MG63 (cell line): ENCODE measurements at regions not wholly inside any gene's neighbourhood (a gene's known extent, or its start where the extent isn't known, plus 50 kb on each side); places are given as distances from the start of the nearest gene placed in this dataset.
"Not testable (repeated sequence)": the region's sequence is repeated elsewhere in the genome, so short reads cannot be mapped to it uniquely, and the experiment has no call there.

Experiments used
- DNase-seq: peaks from one replicate; pipeline ENCODE4 v3.0.0-alpha.2; 2020
- H3K27me3 ChIP-seq: fragments of 250-450 bp; sonication (Bioruptor Pico); 2 replicates; pipeline ENCODE4 v1.5.1; 2020; ENCODE audit warnings: mild to moderate bottlenecking, moderate library complexity
- H3K36me3 ChIP-seq: fragments of 250-450 bp; sonication (Bioruptor Pico); 2 replicates; pipeline ENCODE4 v1.5.1; 2020; ENCODE audit warnings: mild to moderate bottlenecking, moderate library complexity
- H3K4me3 ChIP-seq: fragments of 250-450 bp; sonication (Bioruptor Pico); 2 replicates; pipeline ENCODE4 v1.5.1; 2020; ENCODE audit warnings: mild to moderate bottlenecking, moderate library complexity
- H3K9me3 ChIP-seq: fragments of 250-450 bp; sonication (Bioruptor Pico); 2 replicates; pipeline ENCODE4 v1.5.1; 2020; ENCODE audit warnings: mild to moderate bottlenecking, moderate library complexity

- Histone ChIP-seq H3K27me3 (no peaks in the 10 kb centered on the region), H3K4me3 (no peak overlapping the region), H3K9me3 (no peaks in the 10 kb centered on the region), H3K36me3 (no peaks in the 10 kb centered on the region)
- DNase-seq, result no peak
These were observed 51.2 kb upstream of the THRB start for GRCh38 chr3:24545887-24546286.

DNA sequence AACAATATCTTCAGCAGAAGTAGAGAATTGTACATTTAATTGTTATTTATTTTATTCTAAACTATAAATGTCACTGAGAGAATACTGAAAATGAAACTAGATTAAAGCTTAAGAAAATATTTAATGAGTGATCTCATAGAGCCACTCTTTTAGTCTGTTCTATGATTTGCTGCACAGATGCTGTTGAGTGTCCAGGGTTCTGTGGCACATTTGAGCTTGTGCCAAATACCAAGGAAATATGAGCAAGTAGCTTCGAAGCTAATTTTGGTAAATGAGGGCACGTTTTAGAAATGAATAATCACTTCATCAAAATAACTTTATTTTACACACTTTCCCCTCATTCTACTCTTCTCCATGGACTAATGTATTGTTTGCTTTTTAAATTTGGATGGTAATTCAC is 53.6 kb upstream of the THRB start:
- H3K4me3 ChIP-seq, result no peak overlapping the region
- no peaks in the 10 kb centered on the region for H3K36me3 ChIP-seq
- H3K27me3 ChIP-seq, result no peaks in the 10 kb centered on the region
- no peak for DNase-seq
- H3K9me3 ChIP-seq, result no peaks in the 10 kb centered on the region

GRCh38 chr3:24550588-24550987 is 55.9 kb upstream of the THRB start:
- no peaks in the 10 kb centered on the region for H3K9me3 ChIP-seq
- H3K27me3 ChIP-seq, result no peaks in the 10 kb centered on the region
- no peaks in the 10 kb centered on the region for H3K36me3 ChIP-seq
- no peak overlapping the region for H3K4me3 ChIP-seq
- DNase-seq, result no peak

- no peak overlapping the region for H3K4me3 ChIP-seq
- DNase-seq, result no peak
- no peaks in the 10 kb centered on the region for H3K27me3 ChIP-seq
- no peaks in the 10 kb centered on the region for H3K9me3 ChIP-seq
- H3K36me3 ChIP-seq, result no peaks in the 10 kb centered on the region
These were observed 57.0 kb upstream of the THRB start for GRCh38 chr3:24551626-24552025.

DNA sequence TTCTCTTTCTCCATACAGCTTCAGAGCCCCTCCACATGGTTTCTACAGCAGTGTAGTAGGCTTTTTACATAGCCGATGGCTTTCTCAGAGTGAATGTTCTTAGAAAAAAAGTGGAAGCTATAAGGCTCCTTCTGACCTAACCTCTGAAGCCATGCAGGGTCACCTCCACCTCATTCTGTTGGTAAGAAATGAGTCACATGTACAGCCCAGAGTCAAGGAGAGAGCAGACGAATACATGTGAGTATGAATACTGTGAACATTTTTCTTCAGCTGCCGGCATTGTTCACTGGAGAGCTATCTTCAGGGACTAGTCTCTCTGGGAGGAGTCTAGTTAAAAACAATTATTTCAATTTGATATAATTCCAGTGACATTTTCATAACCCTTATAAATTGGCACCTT is 68.2 kb upstream of the THRB start:
- H3K27me3 ChIP-seq, result no peaks in the 10 kb centered on the region
- H3K4me3 ChIP-seq, result no peak overlapping the region
- no peaks in the 10 kb centered on the region for H3K36me3 ChIP-seq
- no peaks in the 10 kb centered on the region for H3K9me3 ChIP-seq
- DNase-seq, result no peak

- no peak for DNase-seq
- Histone ChIP-seq H3K36me3 (no peaks in the 10 kb centered on the region), H3K27me3 (no peaks in the 10 kb centered on the region), H3K4me3 (no peak overlapping the region), H3K9me3 (no peaks in the 10 kb centered on the region)
These were observed 70.4 kb upstream of the THRB start for GRCh38 chr3:24565053-24565452.

- Histone ChIP-seq H3K27me3 (no peaks in the 10 kb centered on the region), H3K36me3 (no peaks in the 10 kb centered on the region), H3K9me3 (no peaks in the 10 kb centered on the region), H3K4me3 (no peak overlapping the region)
- no peak for DNase-seq
These were observed 71.0 kb upstream of the THRB start for GRCh38 chr3:24565656-24566055.

- H3K9me3 ChIP-seq, result no peaks in the 10 kb centered on the region
- no peak overlapping the region for H3K4me3 ChIP-seq
- no peaks in the 10 kb centered on the region for H3K27me3 ChIP-seq
- no peaks in the 10 kb centered on the region for H3K36me3 ChIP-seq
- DNase-seq, result no peak
These were observed 72.3 kb upstream of the THRB start for GRCh38 chr3:24566927-24567326.

DNA sequence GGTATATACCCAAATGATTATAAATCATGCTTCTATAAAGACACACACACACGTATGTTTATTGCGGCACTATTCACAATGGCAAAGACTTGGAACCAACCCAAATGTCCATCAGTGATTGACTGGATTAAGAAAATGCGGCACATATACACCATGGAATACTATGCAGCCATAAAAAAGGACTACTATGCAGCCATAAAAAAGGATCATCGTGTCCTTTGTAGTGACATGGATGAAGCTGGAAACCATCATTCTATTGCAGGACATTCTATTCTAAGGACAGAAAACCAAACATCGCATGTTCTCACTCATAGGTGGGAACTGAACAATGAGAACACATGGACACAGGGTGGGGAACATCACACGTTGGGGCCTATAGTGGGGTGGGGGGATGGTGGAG is 77.8 kb upstream of the THRB start:
- not testable (repeated sequence) for H3K9me3 ChIP-seq, H3K36me3 ChIP-seq, H3K27me3 ChIP-seq, DNase-seq, H3K4me3 ChIP-seq

DNA sequence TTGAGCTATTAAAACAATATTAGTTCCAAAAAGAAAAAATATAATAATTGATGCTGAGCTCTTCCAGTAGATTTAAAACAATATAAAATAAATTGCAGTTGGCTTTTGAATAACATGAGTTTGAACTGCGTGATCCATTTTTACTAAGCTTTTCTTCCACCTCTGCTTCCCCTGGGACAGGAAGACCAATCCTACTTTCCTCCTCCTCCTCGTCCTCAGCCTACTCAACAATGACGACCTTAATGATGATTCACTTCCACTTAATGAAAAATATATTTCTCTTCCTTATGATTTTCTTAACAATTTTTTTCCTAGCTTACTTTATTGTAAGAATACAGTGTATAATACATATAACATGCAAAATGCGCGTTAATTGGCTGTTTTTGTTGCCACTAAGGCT is 78.9 kb upstream of the THRB start:
- no peaks in the 10 kb centered on the region for H3K27me3 ChIP-seq
- no peak for DNase-seq
- no peaks in the 10 kb centered on the region for H3K9me3 ChIP-seq
- no peaks in the 10 kb centered on the region for H3K36me3 ChIP-seq
- no peak overlapping the region for H3K4me3 ChIP-seq

GRCh38 chr3:24578324-24578723 is 83.7 kb upstream of the THRB start:
- DNase-seq, result no peak
- H3K4me3 ChIP-seq, result no peak overlapping the region
- no peaks in the 10 kb centered on the region for H3K9me3 ChIP-seq
- H3K36me3 ChIP-seq, result no peaks in the 10 kb centered on the region
- H3K27me3 ChIP-seq, result no peaks in the 10 kb centered on the region

DNA sequence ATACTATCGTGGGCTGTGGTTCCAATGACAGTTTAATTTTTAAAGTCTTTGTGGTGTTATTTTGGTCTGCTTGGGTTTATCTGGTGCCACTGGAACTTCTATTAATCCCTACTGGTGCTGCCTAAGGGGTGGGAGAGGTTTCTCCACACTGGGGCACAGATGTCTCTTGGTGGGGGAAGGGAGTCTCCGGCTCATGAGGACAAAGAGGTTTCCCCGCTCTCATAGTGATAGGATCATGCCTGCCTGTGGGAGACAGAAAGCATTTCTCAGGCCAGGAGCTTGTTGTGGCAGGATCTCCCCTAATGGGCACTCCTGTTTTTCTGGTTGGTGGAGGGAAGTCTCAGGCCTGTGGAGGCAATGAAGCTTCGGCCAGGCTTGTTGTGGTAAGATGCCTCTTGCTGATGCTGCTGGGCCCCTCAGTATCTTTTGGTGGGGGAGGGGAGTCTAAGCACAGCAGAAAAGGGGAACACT is 84.3 kb upstream of the THRB start:
- DNase-seq, result no peak
- Histone ChIP-seq H3K4me3 (no peak overlapping the region), H3K36me3 (no peaks in the 10 kb centered on the region), H3K27me3 (no peaks in the 10 kb centered on the region), H3K9me3 (no peaks in the 10 kb centered on the region)

- no peak for DNase-seq
- H3K36me3 ChIP-seq, result no peaks in the 10 kb centered on the region
- H3K27me3 ChIP-seq, result no peaks in the 10 kb centered on the region
- H3K4me3 ChIP-seq, result no peak overlapping the region
- no peaks in the 10 kb centered on the region for H3K9me3 ChIP-seq
These were observed 88.1 kb upstream of the THRB start for GRCh38 chr3:24582431-24583403.

GRCh38 chr3:24586920-24587319 is 92.3 kb upstream of the THRB start:
- Histone ChIP-seq H3K27me3 (no peaks in the 10 kb centered on the region), H3K4me3 (no peak overlapping the region), H3K9me3 (no peaks in the 10 kb centered on the region), H3K36me3 (no peaks in the 10 kb centered on the region)
- no peak for DNase-seq

- Histone ChIP-seq H3K36me3 (no peaks in the 10 kb centered on the region), H3K9me3 (no peaks in the 10 kb centered on the region)
These were observed 94.2 kb upstream of the THRB start for GRCh38 chr3:24588629-24589512.

DNA sequence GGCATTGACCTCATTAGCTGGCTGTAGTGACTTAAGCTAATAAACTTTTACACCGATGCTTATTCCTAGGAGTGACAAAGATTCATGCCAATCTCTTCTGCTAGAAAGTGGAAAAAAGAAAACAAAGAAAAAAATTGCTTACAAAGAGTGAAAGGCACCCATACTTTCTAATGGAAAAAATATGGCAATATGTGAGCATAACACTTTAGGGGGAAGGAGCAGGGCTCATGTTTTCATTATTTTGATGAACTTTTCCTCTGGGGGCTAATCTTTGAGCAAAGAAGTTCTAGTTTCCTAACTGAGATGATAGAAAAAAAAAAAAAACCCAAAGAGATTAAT is 94.8 kb upstream of the THRB start:
- no peak for DNase-seq
- H3K27me3 ChIP-seq, result no peaks in the 10 kb centered on the region
- no peaks in the 10 kb centered on the region for H3K9me3 ChIP-seq
- no peak overlapping the region for H3K4me3 ChIP-seq
- no peaks in the 10 kb centered on the region for H3K36me3 ChIP-seq

More at GRCh38 chr3:24588629-24589512, 94.2 kb upstream of the THRB start:
- H3K27me3 ChIP-seq, result no peaks in the 10 kb centered on the region
- no peak overlapping the region for H3K4me3 ChIP-seq
- no peak for DNase-seq
